ENCODE measurements at regions not wholly inside any gene's neighbourhood (a gene's known extent, or its start where the extent isn't known, plus 50 kb on each side); places are given as distances from the start of the nearest gene placed in this dataset.

DNA sequence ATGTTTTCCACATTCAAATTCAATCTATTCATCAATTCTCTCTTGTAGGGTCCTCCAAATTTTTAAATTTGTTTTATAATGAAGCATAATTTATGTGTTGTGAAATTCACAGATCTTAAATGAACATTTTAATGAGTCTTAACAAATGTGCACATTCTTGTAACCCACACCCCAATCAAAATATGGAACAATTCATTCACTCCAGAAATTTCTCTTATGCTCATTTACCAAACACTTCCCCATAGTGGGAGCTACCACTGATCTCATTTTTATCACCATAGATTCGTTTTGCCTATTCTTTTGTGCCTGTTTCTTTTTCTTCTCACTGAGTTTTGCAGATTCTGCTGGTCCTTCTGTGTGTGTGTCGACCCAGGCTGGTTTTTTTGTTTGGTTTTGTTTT, 664.1 kb downstream of the EFNB2 start:
- TF ChIP-seq, protein P1, sequence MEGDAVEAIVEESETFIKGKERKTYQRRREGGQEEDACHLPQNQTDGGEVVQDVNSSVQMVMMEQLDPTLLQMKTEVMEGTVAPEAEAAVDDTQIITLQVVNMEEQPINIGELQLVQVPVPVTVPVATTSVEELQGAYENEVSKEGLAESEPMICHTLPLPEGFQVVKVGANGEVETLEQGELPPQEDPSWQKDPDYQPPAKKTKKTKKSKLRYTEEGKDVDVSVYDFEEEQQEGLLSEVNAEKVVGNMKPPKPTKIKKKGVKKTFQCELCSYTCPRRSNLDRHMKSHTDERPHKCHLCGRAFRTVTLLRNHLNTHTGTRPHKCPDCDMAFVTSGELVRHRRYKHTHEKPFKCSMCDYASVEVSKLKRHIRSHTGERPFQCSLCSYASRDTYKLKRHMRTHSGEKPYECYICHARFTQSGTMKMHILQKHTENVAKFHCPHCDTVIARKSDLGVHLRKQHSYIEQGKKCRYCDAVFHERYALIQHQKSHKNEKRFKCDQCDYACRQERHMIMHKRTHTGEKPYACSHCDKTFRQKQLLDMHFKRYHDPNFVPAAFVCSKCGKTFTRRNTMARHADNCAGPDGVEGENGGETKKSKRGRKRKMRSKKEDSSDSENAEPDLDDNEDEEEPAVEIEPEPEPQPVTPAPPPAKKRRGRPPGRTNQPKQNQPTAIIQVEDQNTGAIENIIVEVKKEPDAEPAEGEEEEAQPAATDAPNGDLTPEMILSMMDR (conservative IDR thresholded peaks at IDR 0.05; ENCODE audit: low read length) = no peak
- TF ChIP-seq EZH2phosphoT487 (IDR thresholded peaks at IDR 0.05; ENCODE audit: borderline replicate concordance, low read depth, low read length) = no peak

Data from OCI-LY7 (cell line).